ENCODE measurements at regions not wholly inside any gene's neighbourhood (a gene's known extent, or its start where the extent isn't known, plus 50 kb on each side); places are given as distances from the start of the nearest gene placed in this dataset.

DNA sequence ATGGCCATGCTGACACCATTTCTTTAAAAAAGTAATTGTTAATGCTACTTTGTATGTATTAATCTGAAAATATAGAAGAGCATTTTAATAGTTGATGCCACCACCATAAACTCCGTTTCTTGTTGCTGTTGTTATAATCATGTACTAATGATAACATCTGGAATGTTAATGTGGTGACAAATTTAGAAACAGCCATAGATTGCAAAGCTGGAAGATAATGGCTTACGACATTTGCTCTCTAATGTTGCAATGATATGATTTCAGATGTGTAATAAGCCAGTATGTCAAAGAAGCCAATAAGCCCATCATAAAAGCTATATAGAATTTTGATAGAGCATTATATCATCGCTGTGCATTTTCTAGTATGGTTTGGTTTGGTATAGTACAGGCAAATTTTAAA lies 579.4 kb upstream of the ZFP42 start:
- ATAC-seq = no peak
- 77 to 82% (median 77%) methylated on average over 3 of the region's 3 CpGs for whole genome bisulfite sequencing, 3 donors
- intact Hi-C loops (cut with DNase I) = no loop called here

DNA sequence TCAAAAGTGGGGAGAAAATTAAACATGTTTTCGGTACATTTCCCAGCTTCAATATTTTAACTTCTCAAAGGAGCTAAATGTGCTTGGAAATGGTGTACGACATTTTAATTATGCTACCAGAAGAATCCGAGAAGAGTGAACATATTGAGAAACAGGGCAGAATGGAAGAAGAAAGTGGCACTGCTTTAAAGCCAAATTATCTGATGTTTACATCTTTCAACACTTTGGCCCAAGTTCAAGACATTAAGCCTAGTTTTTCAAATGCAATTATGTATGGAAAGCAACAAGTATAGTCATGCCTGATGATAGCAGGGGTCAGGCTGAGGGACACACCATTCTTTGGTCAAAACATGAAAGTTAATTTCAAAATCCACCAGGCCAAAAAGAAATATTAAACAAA lies 577.9 kb upstream of the ZFP42 start:
- WGBS, 3 donors = 87 to 92% (median 90%) methylated on average over 3 of the region's 3 CpGs
- Histone ChIP-seq H3K27ac (no peak overlapping the region), H3K36me3 (ENCODE audit: insufficient read depth in 1 of 2, low read depth in 1 of 2) (no peaks in the 10 kb centered on the region), H3K9me3 (no peaks in the 10 kb centered on the region), H3K4me1 (no peaks in the 10 kb centered on the region), H3K27me3 (ENCODE audit: insufficient read depth in 3 of 3, low read length in 2 of 3) (no peaks in the 10 kb centered on the region), H3K4me3 (no peak overlapping the region)
- TF ChIP-seq, protein P1, sequence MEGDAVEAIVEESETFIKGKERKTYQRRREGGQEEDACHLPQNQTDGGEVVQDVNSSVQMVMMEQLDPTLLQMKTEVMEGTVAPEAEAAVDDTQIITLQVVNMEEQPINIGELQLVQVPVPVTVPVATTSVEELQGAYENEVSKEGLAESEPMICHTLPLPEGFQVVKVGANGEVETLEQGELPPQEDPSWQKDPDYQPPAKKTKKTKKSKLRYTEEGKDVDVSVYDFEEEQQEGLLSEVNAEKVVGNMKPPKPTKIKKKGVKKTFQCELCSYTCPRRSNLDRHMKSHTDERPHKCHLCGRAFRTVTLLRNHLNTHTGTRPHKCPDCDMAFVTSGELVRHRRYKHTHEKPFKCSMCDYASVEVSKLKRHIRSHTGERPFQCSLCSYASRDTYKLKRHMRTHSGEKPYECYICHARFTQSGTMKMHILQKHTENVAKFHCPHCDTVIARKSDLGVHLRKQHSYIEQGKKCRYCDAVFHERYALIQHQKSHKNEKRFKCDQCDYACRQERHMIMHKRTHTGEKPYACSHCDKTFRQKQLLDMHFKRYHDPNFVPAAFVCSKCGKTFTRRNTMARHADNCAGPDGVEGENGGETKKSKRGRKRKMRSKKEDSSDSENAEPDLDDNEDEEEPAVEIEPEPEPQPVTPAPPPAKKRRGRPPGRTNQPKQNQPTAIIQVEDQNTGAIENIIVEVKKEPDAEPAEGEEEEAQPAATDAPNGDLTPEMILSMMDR (IDR thresholded peaks at IDR 0.05) = no peak
- no peak for ATAC-seq
- intact Hi-C loops (cut with DNase I) = no loop called here
- no peak for DNase-seq

More for the DNA sequence above, 579.4 kb upstream of the ZFP42 start:
- Histone ChIP-seq H3K4me3 (no peak overlapping the region), H3K27me3 (ENCODE audit: insufficient read depth in 3 of 3, low read length in 2 of 3) (no peaks in the 10 kb centered on the region), H3K27ac (no peak overlapping the region), H3K9me3 (no peaks in the 10 kb centered on the region), H3K4me1 (no peaks in the 10 kb centered on the region), H3K36me3 (ENCODE audit: insufficient read depth in 1 of 2, low read depth in 1 of 2) (no peaks in the 10 kb centered on the region)
- TF ChIP-seq, protein P1 (IDR thresholded peaks at IDR 0.05) = no peak
- no peak for DNase-seq

DNA sequence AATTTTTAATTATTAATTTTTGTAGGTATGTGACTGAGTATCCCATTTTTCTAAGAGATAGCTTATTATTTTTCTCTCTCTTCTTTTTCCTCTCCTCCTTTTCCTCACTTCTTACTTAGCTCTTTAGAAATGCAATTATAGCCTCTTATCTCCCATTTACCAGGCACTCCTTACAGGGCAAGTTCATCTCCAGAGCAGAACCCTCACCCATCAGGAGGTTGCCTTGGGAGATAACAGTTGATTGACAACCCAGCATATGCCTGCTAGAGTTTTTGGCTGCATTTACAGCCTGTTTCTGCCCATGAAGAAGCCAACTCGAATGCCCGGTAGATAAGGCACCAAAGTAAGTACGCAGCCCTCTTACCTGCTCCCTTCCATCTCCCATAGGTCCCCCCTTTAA lies 572.9 kb upstream of the ZFP42 start:
- no peak overlapping the region for H3K4me3 ChIP-seq
- no peaks in the 10 kb centered on the region for H3K4me1 ChIP-seq
- H3K36me3 ChIP-seq (ENCODE audit: insufficient read depth in 1 of 2, low read depth in 1 of 2) = no peaks in the 10 kb centered on the region
- H3K27ac ChIP-seq = no peak overlapping the region
- 73 to 88% (median 77%) methylated on average over 3 of the region's 3 CpGs for WGBS, 3 donors
- TF ChIP-seq, protein P1 (IDR thresholded peaks at IDR 0.05) = no peak
- ATAC-seq = no peak
- intact Hi-C loops (cut with DNase I) = no loop called here
- no peaks in the 10 kb centered on the region for H3K9me3 ChIP-seq
- no peaks in the 10 kb centered on the region for H3K27me3 ChIP-seq (ENCODE audit: insufficient read depth in 3 of 3, low read length in 2 of 3)
- no peak for DNase-seq

DNA sequence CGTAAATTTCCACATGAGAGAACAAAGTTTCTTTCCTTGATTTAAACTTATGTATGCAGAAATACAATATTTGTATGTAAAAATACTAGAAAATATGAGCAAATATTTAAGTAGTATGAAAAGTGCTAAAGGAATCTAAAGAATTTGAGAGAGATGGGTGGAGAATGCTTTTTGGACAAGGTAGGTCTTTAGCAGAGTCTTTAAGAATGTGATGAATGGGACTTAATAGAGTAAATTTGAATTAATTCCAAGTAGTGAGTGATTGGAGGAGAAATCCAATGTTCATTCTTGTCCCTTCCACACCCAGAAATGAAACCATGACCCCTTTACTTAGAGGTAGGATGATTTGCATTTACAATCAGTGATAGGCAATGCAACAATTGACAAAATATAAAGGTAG lies 570.9 kb upstream of the ZFP42 start:
- WGBS, 3 donors = 78 to 86% (median 81%) methylated on average over 1 of the region's 1 CpG
- H3K27ac ChIP-seq = no peak overlapping the region
- DNase-seq = no peak
- intact Hi-C loops (cut with DNase I) = no loop called here
- H3K9me3 ChIP-seq = no peaks in the 10 kb centered on the region
- no peaks in the 10 kb centered on the region for H3K36me3 ChIP-seq (ENCODE audit: insufficient read depth in 1 of 2, low read depth in 1 of 2)
- no peak overlapping the region for H3K4me3 ChIP-seq
- no peaks in the 10 kb centered on the region for H3K4me1 ChIP-seq
- no peak for ATAC-seq
- TF ChIP-seq, protein P1 (IDR thresholded peaks at IDR 0.05) = no peak
- no peaks in the 10 kb centered on the region for H3K27me3 ChIP-seq (ENCODE audit: insufficient read depth in 3 of 3, low read length in 2 of 3)

DNA sequence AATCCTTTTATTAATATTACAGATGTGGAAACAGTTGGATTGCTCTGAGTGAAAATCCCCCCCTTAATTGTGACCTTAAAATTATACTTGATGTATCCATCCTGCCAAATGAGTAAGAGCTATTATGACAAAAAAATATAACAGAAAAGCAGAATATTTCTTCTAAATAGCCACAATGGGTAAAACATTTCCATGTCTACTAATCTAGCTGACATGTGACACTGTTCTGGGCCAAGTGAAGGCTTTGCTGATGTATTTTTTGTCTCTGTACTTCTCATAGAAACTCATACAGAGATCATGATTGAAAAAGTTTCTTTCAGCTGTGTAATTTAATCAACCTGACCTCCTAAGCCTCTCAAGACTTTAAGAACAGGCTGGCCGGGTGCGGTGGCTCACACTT lies 569.1 kb upstream of the ZFP42 start:
- no peaks in the 10 kb centered on the region for H3K27me3 ChIP-seq (ENCODE audit: insufficient read depth in 3 of 3, low read length in 2 of 3)
- intact Hi-C loops (cut with DNase I) = no loop called here
- H3K4me1 ChIP-seq = no peaks in the 10 kb centered on the region
- ATAC-seq (no peak), DNase-seq (no peak)
- H3K27ac ChIP-seq = no peak overlapping the region
- TF ChIP-seq, protein P1 (IDR thresholded peaks at IDR 0.05) = no peak
- no peaks in the 10 kb centered on the region for H3K36me3 ChIP-seq (ENCODE audit: insufficient read depth in 1 of 2, low read depth in 1 of 2)
- 40 to 76% (median 74%) methylated on average over 2 of the region's 2 CpGs for WGBS, 3 donors
- H3K4me3 ChIP-seq = no peak overlapping the region
- H3K9me3 ChIP-seq = no peaks in the 10 kb centered on the region

All from psoas muscle (tissue), 7 donors.